NT2/D1 (cell line): ENCODE measurements at regions not wholly inside any gene's neighbourhood (a gene's known extent, or its start where the extent isn't known, plus 50 kb on each side); places are given as distances from the start of the nearest gene placed in this dataset.

Source experiments
- SUZ12 ChIP-seq: IDR thresholded peaks from 2 replicates; pipeline ENCODE4 v1.6.1; 2011; ENCODE audit not compliant: insufficient read length, insufficient read depth; ENCODE audit errors: extremely low read depth
- YY1 ChIP-seq: IDR thresholded peaks from 2 replicates; pipeline ENCODE4 v1.6.1; 2011; ENCODE audit not compliant: insufficient read length, insufficient read depth
- ZNF274 ChIP-seq: IDR thresholded peaks from 2 replicates; pipeline ENCODE4 v1.6.1; 2011; ENCODE audit warnings: mild to moderate bottlenecking, low read depth, low read length

DNA sequence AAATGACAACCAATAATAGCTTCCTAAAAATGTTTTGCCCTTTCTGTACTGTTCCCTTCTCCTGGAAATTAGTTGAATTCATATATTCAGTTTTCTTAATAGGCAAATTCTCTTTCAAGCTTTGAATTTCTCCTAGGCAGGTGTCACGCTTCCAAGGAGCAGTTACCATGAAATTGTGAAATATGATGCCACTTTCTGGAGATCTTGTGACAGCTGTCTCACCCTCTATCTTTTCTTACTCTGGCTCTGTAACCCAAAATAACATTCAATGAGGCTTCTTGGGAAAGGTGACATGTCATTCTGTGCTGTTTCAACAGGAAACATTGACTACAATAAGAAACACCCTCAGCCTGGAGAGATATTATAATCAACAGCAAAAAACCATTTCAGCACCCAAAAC, 80.3 kb upstream of the MRI1 start:
- TF ChIP-seq SUZ12 (no peak), YY1 (no peak), ZNF274 (no peak)
